Suprapubic skin (tissue), 4 donors: ENCODE measurements at regions not wholly inside any gene's neighbourhood (a gene's known extent, or its start where the extent isn't known, plus 50 kb on each side); places are given as distances from the start of the nearest gene placed in this dataset.

Experiments
- DNase-seq, 2 donors: peaks; one replicate each; pipeline ENCODE4 v3.0.0-alpha.2; 2019; ENCODE audit warnings: low spot score in 2 of 2
- H3K27ac ChIP-seq: fragments of 200-600 bp; sonication (generic); one replicate; pipeline ENCODE4 v1.5.1; 2019
- H3K27me3 ChIP-seq: fragments of 200-600 bp; sonication (generic); one replicate; pipeline ENCODE4 v1.5.1; 2019
- H3K36me3 ChIP-seq: fragments of 200-600 bp; sonication (generic); one replicate; pipeline ENCODE4 v1.5.1; 2019
- H3K4me1 ChIP-seq: fragments of 200-600 bp; sonication (generic); one replicate; pipeline ENCODE4 v1.5.1; 2019
- H3K4me3 ChIP-seq: fragments of 200-600 bp; sonication (generic); one replicate; pipeline ENCODE4 v1.5.1; 2019; ENCODE audit warnings: mild to moderate bottlenecking
- H3K9me3 ChIP-seq: fragments of 200-600 bp; sonication (generic); one replicate; pipeline ENCODE4 v1.5.1; 2019
- CTCF ChIP-seq, 2 donors: fragments of 200-600 bp in 1 of 2; fragments of 450-650 bp in 1 of 2; sonication (generic) in 1 of 2; IDR thresholded peaks; one replicate each; pipeline ENCODE4 v1.5.1; 2016 to 2019; ENCODE audit warnings: antibody characterized with exemption in 2 of 2, mild to moderate bottlenecking in 1 of 2, moderate library complexity in 1 of 2
- EP300 ChIP-seq: sonication (generic); formaldehyde crosslinking; IDR thresholded peaks from one replicate; pipeline ENCODE4 v1.6.1; 2017; ENCODE audit warnings: antibody characterized with exemption
- POLR2A ChIP-seq, 2 donors: fragments of 450-650 bp; IDR thresholded peaks; one replicate each; pipeline ENCODE4 v1.6.1; 2017; ENCODE audit warnings: antibody characterized with exemption in 2 of 2, mild to moderate bottlenecking in 2 of 2, moderate library complexity in 2 of 2
- POLR2AphosphoS5 ChIP-seq, 3 donors: sonication (generic); formaldehyde crosslinking; IDR thresholded peaks; one replicate each; pipeline ENCODE4 v1.6.1; 2017; ENCODE audit warnings: antibody characterized with exemption in 3 of 3
- WGBS: methylation state at CpG from one replicate; pipeline ENCODE4 v1.1.5; 2018; 5-methylcytosine and 5-hydroxymethylcytosine counted together

GRCh38 chr12:126086242-126086641 lies 1021.0 kb downstream of the AACS start:
- no peak for TF ChIP-seq POLR2AphosphoS5 (IDR thresholded peaks at IDR 0.05)
- no peak for TF ChIP-seq POLR2A (IDR thresholded peaks at IDR 0.05)
- TF ChIP-seq EP300 = no peak
- TF ChIP-seq CTCF (IDR thresholded peaks at IDR 0.05) = no peak
- Histone ChIP-seq H3K4me1 (no peaks in the 10 kb centered on the region), H3K9me3 (peaks cover 4% of the 10 kb centered on the region), H3K4me3 (no peak overlapping the region), H3K27me3 (no peaks in the 10 kb centered on the region), H3K27ac (no peak overlapping the region), H3K36me3 (no peaks in the 10 kb centered on the region)
- no peak for DNase-seq
- WGBS = 72% methylated on average over 3 of the region's 3 CpGs

GRCh38 chr12:126087692-126088091 lies 1022.5 kb downstream of the AACS start:
- Histone ChIP-seq H3K27ac (no peak overlapping the region), H3K27me3 (no peaks in the 10 kb centered on the region), H3K36me3 (no peaks in the 10 kb centered on the region), H3K4me3 (no peak overlapping the region), H3K9me3 (peaks cover 4% of the 10 kb centered on the region), H3K4me1 (no peaks in the 10 kb centered on the region)
- WGBS = 58% methylated on average over 3 of the region's 3 CpGs
- DNase-seq = no peak
- TF ChIP-seq POLR2AphosphoS5 (IDR thresholded peaks at IDR 0.05) = no peak
- TF ChIP-seq EP300 = no peak
- no peak for TF ChIP-seq CTCF (IDR thresholded peaks at IDR 0.05)
- TF ChIP-seq POLR2A (IDR thresholded peaks at IDR 0.05) = no peak

- no peak for TF ChIP-seq POLR2AphosphoS5 (IDR thresholded peaks at IDR 0.05)
- no peak for TF ChIP-seq EP300
- no peak for TF ChIP-seq CTCF (IDR thresholded peaks at IDR 0.05)
- no peak for TF ChIP-seq POLR2A (IDR thresholded peaks at IDR 0.05)
- no peaks in the 10 kb centered on the region for H3K4me1 ChIP-seq
- no peak for DNase-seq
- WGBS = 95% methylated on average over 1 of the region's 1 CpG
- no peaks in the 10 kb centered on the region for H3K9me3 ChIP-seq
- H3K4me3 ChIP-seq = no peak overlapping the region
- H3K27ac ChIP-seq = no peak overlapping the region
- no peaks in the 10 kb centered on the region for H3K36me3 ChIP-seq
- H3K27me3 ChIP-seq = no peaks in the 10 kb centered on the region
These were observed 1028.7 kb downstream of the AACS start for GRCh38 chr12:126093908-126094307.

- Histone ChIP-seq H3K27ac (no peak overlapping the region), H3K27me3 (no peaks in the 10 kb centered on the region), H3K4me3 (no peak overlapping the region), H3K36me3 (no peaks in the 10 kb centered on the region), H3K9me3 (no peaks in the 10 kb centered on the region), H3K4me1 (no peaks in the 10 kb centered on the region)
- DNase-seq = no peak
- 74% methylated on average over 3 of the region's 3 CpGs for WGBS
- TF ChIP-seq EP300 = no peak
- TF ChIP-seq POLR2A (IDR thresholded peaks at IDR 0.05) = no peak
- TF ChIP-seq CTCF (IDR thresholded peaks at IDR 0.05) = no peak
- no peak for TF ChIP-seq POLR2AphosphoS5 (IDR thresholded peaks at IDR 0.05)
These were observed 1030.7 kb downstream of the AACS start for GRCh38 chr12:126095748-126096510.

GRCh38 chr12:126106706-126107105 lies 1041.5 kb downstream of the AACS start:
- TF ChIP-seq POLR2AphosphoS5 (IDR thresholded peaks at IDR 0.05) (no peak), POLR2A (IDR thresholded peaks at IDR 0.05) (no peak), EP300 (no peak), CTCF (IDR thresholded peaks at IDR 0.05) (no peak)
- H3K4me3 ChIP-seq = no peak overlapping the region
- DNase-seq = no peak
- H3K4me1 ChIP-seq = no peaks in the 10 kb centered on the region
- no peaks in the 10 kb centered on the region for H3K9me3 ChIP-seq
- no peaks in the 10 kb centered on the region for H3K27me3 ChIP-seq
- no peaks in the 10 kb centered on the region for H3K36me3 ChIP-seq
- no peak overlapping the region for H3K27ac ChIP-seq
- WGBS = 57% methylated on average over 4 of the region's 4 CpGs
